ENCODE measurements at regions not wholly inside any gene's neighbourhood (a gene's known extent, or its start where the extent isn't known, plus 50 kb on each side); places are given as distances from the start of the nearest gene placed in this dataset.

- DNase-seq (ENCODE audit: extremely low spot score): no peak
- CTCF ChIA-PET: interaction anchor here (1.6 kb wide), 1 partner anchor 13 kb away, joined by 4 read pairs; no protein-coding TSS in a partner anchor
- TF ChIP-seq CTCF (IDR thresholded peaks at IDR 0.05; ENCODE audit: control extremely low read depth, extremely low read depth, low read depth, missing control alignments): no peak
- POLR2A ChIA-PET: no interaction called here
These were observed 561.9 kb downstream of the GALR1 start for GRCh38 chr18:77811503-77811902.

- ChIA-PET POLR2A (no interaction called here), CTCF (no interaction called here)
- no peak for TF ChIP-seq CTCF (IDR thresholded peaks at IDR 0.05; ENCODE audit: control extremely low read depth, extremely low read depth, low read depth, missing control alignments)
- no peak for DNase-seq (ENCODE audit: extremely low spot score)
These were observed 566.2 kb downstream of the GALR1 start for GRCh38 chr18:77815666-77816338.

- no peak for TF ChIP-seq CTCF (IDR thresholded peaks at IDR 0.05; ENCODE audit: control extremely low read depth, extremely low read depth, low read depth, missing control alignments)
- POLR2A ChIA-PET: no interaction called here
- CTCF ChIA-PET: no interaction called here
- DNase-seq (ENCODE audit: extremely low spot score): no peak
These were observed 568.7 kb downstream of the GALR1 start for GRCh38 chr18:77818328-77818727.

- TF ChIP-seq CTCF (IDR thresholded peaks at IDR 0.05; ENCODE audit: control extremely low read depth, extremely low read depth, low read depth, missing control alignments): no peak
- DNase-seq (ENCODE audit: extremely low spot score): no peak
- POLR2A ChIA-PET: no interaction called here
- CTCF ChIA-PET: no interaction called here
These were observed 570.8 kb downstream of the GALR1 start for GRCh38 chr18:77820472-77820871.

GRCh38 chr18:77821892-77822291 is 572.2 kb downstream of the GALR1 start:
- no peak for DNase-seq (ENCODE audit: extremely low spot score)
- ChIA-PET CTCF (interaction anchor here (0.8 kb wide), 1 partner anchor 14 kb away, joined by 3 read pairs; no protein-coding TSS in a partner anchor), POLR2A (no interaction called here)
- no peak for TF ChIP-seq CTCF (IDR thresholded peaks at IDR 0.05; ENCODE audit: control extremely low read depth, extremely low read depth, low read depth, missing control alignments)

- DNase-seq (ENCODE audit: extremely low spot score): no peak
- TF ChIP-seq CTCF (IDR thresholded peaks at IDR 0.05; ENCODE audit: control extremely low read depth, extremely low read depth, low read depth, missing control alignments): no peak
- CTCF ChIA-PET: no interaction called here
- POLR2A ChIA-PET: no interaction called here
These were observed 573.0 kb downstream of the GALR1 start for GRCh38 chr18:77822632-77823031.

Measured in GM10248 (cell line).